Loucy (cell line): ENCODE measurements at regions not wholly inside any gene's neighbourhood (a gene's known extent, or its start where the extent isn't known, plus 50 kb on each side); places are given as distances from the start of the nearest gene placed in this dataset.

ENCODE experiments used
- CTCF ChIP-seq: fragments of 200-600 bp; sonication (generic); conservative IDR thresholded peaks from 2 replicates; pipeline ENCODE4 v1.5.1; 2014; ENCODE audit warnings: mild to moderate bottlenecking, antibody characterized with exemption, low read length
- EZH2phosphoT487 ChIP-seq: fragments of 200-600 bp; IDR thresholded peaks from 2 replicates; pipeline ENCODE4 v1.6.1; 2018; ENCODE audit warnings: antibody characterized with exemption, mild to moderate bottlenecking, moderate library complexity, borderline replicate concordance

- TF ChIP-seq CTCF (no peak), EZH2phosphoT487 (no peak)
Observed at GRCh38 chr3:70855149-70855548, 542.7 kb upstream of the MDFIC2 start.
